UCSD-AML1 (cell line): ENCODE measurements at regions not wholly inside any gene's neighbourhood (a gene's known extent, or its start where the extent isn't known, plus 50 kb on each side); places are given as distances from the start of the nearest gene placed in this dataset.

ENCODE experiments used
- DNase-seq: peaks from one replicate; lab custom pipeline; 2025; ENCODE audit not compliant: unreplicated experiment; lab: John Stamatoyannopoulos, UW

DNA sequence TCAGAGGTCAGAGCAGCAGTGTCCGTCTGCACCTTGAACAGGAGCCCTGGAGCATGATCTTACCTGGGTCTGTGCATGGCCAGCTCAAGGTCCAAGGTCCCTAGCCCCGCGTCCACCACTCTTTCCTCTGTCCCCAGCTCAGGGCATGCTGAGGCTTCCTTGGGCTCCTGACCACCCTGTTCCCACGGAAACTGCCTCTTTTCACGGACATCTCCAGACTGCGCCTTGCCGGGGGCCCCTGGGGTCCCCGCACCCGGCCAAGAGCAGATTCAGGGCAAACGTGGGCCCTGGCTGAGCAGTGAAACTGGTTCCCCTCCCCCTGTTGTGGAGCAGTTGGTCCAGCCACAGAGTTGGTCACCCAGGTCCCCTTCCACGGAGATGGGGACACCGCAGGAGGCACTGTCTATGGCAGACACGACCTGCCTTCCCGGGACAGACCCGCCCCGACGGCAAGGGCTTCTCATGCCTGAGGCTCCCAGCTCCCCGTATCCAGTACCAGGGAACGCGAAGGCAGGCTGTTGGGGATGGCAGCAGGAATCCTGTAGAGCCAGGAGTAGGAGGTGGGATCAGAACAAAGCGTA is 217.4 kb upstream of the PPP2R2D start:
- no peak for DNase-seq

DNA sequence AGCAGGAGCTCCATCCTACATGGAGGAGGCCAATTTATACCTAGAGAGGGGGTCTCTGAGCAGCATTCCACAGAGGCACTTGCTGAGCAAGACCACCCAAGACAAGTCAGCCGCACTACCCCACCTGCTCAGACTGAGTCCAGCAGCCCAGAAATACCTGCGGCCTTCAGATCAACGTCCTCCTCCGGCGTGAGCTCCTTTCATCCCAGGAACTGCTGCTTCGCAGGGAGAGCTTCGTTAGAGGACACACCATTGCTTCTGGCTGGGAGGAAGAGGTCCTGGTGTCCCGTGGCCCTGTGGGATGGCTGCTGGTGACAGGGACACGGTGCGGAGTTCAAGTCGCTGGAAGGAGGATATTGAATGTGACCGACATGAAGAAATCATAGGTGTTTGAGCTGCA is 216.9 kb upstream of the PPP2R2D start:
- DNase-seq, result no peak

DNA sequence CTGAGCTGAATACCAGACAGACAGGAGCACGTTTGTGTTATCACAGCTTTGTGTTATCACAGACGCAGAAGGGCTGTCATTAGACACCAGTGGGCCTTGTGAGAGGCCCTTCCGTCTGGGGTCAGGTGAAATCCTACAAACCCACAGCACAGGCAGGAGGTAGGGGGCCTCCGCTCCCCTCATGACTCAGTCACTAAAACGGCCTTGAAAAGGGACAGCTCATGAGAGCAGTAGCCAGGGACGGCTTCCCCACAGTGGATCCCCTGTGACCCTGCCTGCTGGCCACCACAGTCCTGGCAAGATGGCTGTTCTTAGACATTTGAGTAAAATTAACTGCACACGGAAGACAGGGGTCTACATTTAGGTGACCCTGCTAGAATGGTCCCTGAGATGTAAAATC is 215.8 kb upstream of the PPP2R2D start:
- DNase-seq, result no peak

DNA sequence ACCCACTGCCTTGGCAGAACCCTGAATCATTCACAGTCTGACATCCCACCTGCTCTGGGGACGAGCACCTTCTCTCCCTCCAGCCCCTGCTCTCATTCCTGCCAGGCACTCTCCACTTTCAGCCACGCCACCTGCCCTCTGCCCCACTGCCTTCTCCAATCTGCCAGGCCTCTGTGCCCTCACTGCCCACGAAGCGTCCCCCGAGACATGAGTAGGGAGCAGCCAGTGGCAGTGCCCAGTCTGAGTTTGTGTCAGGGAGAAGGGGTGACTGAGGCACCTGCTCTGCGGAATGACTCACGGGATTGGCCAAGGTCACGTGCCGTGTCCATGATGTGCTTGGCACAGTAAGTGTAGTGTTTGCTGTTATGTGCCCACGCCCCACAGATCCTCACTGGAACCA is 215.2 kb upstream of the PPP2R2D start:
- no peak for DNase-seq

GRCh38 chr10:131686781-131687420 is 213.9 kb upstream of the PPP2R2D start:
- DNase-seq, result no peak

DNA sequence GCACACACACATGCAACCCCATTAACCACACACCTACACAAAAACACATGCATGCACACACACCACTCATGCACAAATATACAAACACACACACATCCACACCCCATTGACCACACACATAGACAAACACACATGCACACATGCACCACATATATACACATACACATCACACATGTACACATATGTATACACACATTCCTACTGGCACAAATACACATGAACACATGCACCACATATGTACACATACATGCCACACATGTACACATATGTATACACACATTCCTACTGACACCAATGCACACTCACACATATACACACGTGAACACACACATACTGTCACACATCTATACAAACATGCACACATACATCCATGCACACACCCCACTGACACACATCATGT is 212.5 kb upstream of the PPP2R2D start:
- DNase-seq, result no peak

DNA sequence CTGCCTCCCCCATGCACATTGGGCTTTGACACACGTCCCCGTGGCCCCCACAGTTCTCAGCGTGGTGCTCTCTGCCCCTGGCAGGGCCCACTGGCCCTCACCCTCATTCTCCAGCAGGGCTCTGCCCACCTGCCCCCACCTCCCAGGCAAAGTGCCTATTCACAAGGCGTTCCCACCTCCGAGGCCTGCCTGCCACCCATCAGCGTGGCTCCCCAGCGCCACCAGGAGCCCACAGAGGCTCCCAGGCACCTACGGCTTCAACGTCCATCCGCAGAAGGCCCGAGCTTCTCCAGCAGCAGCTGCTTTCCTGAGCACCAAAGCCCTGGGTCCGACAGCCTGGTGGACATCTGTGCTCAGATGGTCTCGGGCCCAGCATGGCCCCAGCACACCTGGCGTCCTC is 211.8 kb upstream of the PPP2R2D start:
- DNase-seq, result no peak

GRCh38 chr10:131689486-131689885 is 211.3 kb upstream of the PPP2R2D start:
- no peak for DNase-seq

GRCh38 chr10:131689954-131690757 is 210.7 kb upstream of the PPP2R2D start:
- no peak for DNase-seq

- no peak for DNase-seq
These were observed 210.0 kb upstream of the PPP2R2D start for GRCh38 chr10:131690805-131691239.

DNA sequence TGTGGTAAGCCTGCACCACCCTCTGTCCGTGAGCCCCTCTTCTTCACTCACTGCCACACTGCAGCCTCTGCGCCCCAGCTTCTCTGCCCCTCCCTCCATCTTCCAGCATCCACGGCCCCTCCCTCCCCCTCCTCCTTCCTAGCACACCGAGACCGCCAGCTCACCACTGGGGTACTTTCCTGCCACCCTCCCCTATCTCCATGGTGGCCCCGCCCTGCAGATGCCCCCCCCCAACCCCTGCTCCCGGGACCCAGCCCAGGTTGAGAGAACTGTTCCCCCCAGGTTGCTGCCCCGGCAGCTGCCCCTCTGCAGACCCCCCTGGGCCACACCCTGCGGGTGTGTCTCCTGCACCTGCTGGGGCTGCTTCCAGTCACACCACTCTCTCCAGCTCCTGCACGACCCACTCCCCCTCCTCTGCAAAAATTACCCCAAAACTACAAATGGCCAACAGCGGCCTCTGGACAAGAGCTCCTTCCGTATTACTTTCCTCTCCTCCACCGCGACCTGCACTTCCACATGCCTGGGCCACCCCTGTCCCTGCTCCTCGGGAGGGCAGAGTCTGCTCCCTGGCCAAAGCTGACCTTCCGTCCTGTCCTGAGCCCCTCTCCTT is 209.2 kb upstream of the PPP2R2D start:
- DNase-seq, result no peak

- DNase-seq, result no peak
These were observed 208.6 kb upstream of the PPP2R2D start for GRCh38 chr10:131692176-131692575.

- no peak for DNase-seq
These were observed 208.0 kb upstream of the PPP2R2D start for GRCh38 chr10:131692686-131693334.

DNA sequence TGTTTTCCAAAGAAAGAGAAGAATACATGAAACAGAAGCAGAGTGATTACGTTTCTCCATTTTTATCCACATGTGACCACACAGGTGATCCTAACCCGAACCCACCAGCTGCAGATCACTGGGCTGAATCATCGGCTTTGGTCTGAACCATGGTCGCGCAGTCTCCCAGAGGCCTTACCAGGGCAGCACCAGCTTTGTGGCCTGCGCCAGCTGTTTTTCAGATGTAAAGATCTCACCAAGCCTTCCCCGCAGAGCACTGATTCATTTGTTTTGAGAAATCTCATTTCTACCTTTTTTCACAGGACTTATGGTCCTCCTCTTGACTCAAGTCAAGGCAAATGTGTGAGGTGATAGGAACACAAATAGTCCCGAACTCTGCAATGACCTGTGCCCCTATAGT is 207.0 kb upstream of the PPP2R2D start:
- no peak for DNase-seq

DNA sequence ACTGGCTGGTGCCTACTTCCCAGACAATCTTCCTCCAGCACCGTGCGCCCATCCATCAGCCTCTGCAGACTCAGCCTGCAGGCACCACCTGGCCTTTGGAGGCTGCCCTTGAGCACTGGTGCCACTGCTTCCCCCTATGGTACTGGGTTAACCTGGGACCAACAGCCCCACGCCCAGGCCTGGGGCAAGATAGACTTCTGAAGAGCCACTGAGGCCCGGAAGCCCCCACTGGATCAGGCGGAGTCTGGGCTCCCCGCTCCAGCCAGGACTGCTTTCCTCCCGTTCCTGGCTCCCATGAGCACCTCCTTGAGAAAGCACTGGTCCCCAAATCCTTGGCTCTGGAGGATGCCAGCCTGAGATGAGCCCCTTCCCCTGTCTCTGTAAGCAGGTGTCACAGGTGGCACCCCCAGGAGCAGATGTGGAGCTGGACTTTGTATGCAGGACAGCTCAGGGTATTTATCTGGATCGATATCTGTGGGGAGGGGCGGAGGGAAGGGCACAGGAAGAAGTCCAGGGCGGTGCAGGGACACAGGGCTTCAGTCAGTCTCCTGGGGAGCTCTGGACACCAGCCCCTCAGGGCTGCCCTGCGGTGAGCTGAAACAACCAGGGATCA is 206.5 kb upstream of the PPP2R2D start:
- no peak for DNase-seq

- DNase-seq, result no peak
These were observed 205.9 kb upstream of the PPP2R2D start for GRCh38 chr10:131694781-131695495.

DNA sequence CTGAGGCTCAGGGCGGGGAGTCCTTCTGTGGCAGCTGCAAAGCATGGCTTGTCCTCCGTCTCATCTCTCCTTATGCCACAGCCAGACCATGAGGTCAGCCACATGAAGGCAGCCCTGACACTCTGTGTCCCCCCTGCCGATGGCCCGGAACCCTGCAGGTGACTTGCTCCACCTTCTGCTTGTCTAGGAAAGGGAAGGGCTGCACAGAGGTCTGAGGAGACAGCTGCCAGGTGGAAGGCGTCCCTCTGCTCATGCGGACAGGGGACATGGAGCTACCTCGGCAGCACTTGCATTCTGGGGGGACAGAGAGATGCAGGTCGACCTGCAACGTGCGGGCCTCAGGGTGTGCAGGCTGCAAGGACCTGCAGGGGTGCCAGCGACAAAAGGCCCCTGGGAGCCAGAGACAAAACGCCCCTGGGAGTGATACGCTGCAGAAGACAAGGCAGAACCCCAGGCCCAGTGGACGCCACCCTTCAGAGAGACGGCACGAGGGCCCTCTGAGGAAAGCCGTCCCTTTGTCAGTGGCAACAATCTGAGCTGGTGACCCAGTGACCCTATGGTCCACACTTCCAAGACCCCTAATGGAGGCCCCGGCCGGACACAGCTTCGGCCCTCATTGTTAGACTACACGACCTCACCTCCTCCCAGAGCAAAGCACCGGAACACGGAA is 205.2 kb upstream of the PPP2R2D start:
- no peak for DNase-seq

- no peak for DNase-seq
These were observed 203.2 kb upstream of the PPP2R2D start for GRCh38 chr10:131697476-131698128.

- DNase-seq, result no peak
These were observed 202.6 kb upstream of the PPP2R2D start for GRCh38 chr10:131698232-131698631.
